A673 (cell line): ENCODE measurements at regions not wholly inside any gene's neighbourhood (a gene's known extent, or its start where the extent isn't known, plus 50 kb on each side); places are given as distances from the start of the nearest gene placed in this dataset.

Experiments
- BruUV-seq: library from RNA; stranded (reverse); fragments of 400-500 nt; replicated peaks from 2 replicates; lab custom pipeline; 2021; lab: Mats Ljungman, UMichigan
- CTCF ChIA-PET: fragments of 300-600 bp; sonication (Branson Sonifier 250); formaldehyde crosslinking; loops from one replicate; lab custom pipeline; 2022; ENCODE audit warnings: antibody characterized with exemption; lab: Charles Lee
- POLR2A ChIA-PET: fragments of 300-600 bp; sonication (Branson Sonifier 250); formaldehyde crosslinking; loops from one replicate; lab custom pipeline; 2022; ENCODE audit warnings: antibody characterized with exemption; ENCODE audit not compliant: low non-redundant PET; lab: Charles Lee
- DNase-seq: peaks from one replicate; pipeline ENCODE4 v3.0.0-alpha.2; 2015; ENCODE audit warnings: low spot score
- H3K27ac ChIP-seq: fragments of 200-600 bp; sonication (generic); 2 replicates; pipeline ENCODE4 v1.5.1; 2016; ENCODE audit warnings: mixed run types, low read depth, mild to moderate bottlenecking, mixed read lengths, antibody characterized with exemption, low read length; ENCODE audit not compliant: poor library complexity, severe bottlenecking
- H3K27me3 ChIP-seq: fragments of 200-600 bp; sonication (generic); replicated peaks from 2 replicates; pipeline ENCODE4 v1.6.1; 2017; ENCODE audit warnings: mixed run types, low read depth, mild to moderate bottlenecking, mixed read lengths, antibody characterized with exemption, low read length; ENCODE audit not compliant: insufficient read depth, poor library complexity
- H3K36me3 ChIP-seq: fragments of 200-600 bp; sonication (generic); 2 replicates; pipeline ENCODE4 v1.6.1; 2016; ENCODE audit warnings: mixed run types, mild to moderate bottlenecking, mixed read lengths, antibody characterized with exemption, low read length; ENCODE audit not compliant: insufficient read depth, poor library complexity, severe bottlenecking
- H3K4me1 ChIP-seq: fragments of 200-600 bp; sonication (generic); 2 replicates; pipeline ENCODE4 v1.6.1; 2017; ENCODE audit warnings: mixed run types, mild to moderate bottlenecking, mixed read lengths, antibody characterized with exemption, low read length; ENCODE audit not compliant: insufficient read depth, poor library complexity, severe bottlenecking
- H3K4me3 ChIP-seq: fragments of 200-600 bp; sonication (generic); 2 replicates; pipeline ENCODE4 v1.5.1; 2016; ENCODE audit warnings: low read depth, mixed run types, mild to moderate bottlenecking, mixed read lengths, low read length; ENCODE audit not compliant: poor library complexity, severe bottlenecking
- H3K9me3 ChIP-seq: fragments of 200-600 bp; sonication (generic); 2 replicates; pipeline ENCODE4 v1.6.1; 2016; ENCODE audit warnings: mixed run types, low read depth, mild to moderate bottlenecking, mixed read lengths, antibody characterized with exemption, low read length; ENCODE audit not compliant: poor library complexity, severe bottlenecking
- EZH2 ChIP-seq: fragments of 200-600 bp; sonication (generic); IDR thresholded peaks from 2 replicates; pipeline ENCODE4 v1.6.1; 2017; ENCODE audit warnings: borderline replicate concordance, low read depth, mild to moderate bottlenecking, mixed read lengths, antibody characterized with exemption, low read length; ENCODE audit not compliant: poor library complexity, severe bottlenecking
- intact Hi-C: fragments of 100-400 bp; cut with micrococcal nuclease; formaldehyde crosslinking; loops from one replicate; pipeline ENCODE4 v1.10.0; 2022; ENCODE audit not compliant: unreplicated experiment
- TF ChIP-seq, protein P1 (sequence below): fragments of 300-800, 200-600 bp; sonication (generic); conservative IDR thresholded peaks from 2 replicates; pipeline ENCODE4 v1.5.1; 2017; ENCODE audit warnings: low read depth, mild to moderate bottlenecking, antibody characterized with exemption, low read length, moderate library complexity, mixed read lengths

DNA sequence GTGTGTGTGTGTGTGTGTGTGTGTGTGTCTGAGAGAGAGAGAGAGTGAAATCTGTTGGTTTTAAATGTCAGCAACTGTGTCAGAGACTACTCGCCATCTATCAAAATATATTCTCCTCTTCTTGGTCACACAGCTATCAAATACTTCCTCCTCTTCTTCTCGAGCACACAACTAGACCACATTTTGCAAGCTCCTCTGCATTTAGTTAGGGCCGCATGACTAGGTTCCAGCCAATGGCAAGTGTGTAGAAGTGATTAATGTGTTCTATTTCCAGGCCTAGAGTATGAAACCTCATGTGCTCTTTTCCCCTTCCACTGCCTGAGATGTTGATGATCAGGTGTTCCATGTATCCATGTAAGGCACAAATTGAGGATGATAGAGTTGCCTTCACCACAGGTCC lies 278.5 kb upstream of the MARCKS start:
- DNase-seq = no peak
- no peaks in the 10 kb centered on the region for H3K27me3 ChIP-seq
- H3K36me3 ChIP-seq = no peaks in the 10 kb centered on the region
- TF ChIP-seq, protein P1, sequence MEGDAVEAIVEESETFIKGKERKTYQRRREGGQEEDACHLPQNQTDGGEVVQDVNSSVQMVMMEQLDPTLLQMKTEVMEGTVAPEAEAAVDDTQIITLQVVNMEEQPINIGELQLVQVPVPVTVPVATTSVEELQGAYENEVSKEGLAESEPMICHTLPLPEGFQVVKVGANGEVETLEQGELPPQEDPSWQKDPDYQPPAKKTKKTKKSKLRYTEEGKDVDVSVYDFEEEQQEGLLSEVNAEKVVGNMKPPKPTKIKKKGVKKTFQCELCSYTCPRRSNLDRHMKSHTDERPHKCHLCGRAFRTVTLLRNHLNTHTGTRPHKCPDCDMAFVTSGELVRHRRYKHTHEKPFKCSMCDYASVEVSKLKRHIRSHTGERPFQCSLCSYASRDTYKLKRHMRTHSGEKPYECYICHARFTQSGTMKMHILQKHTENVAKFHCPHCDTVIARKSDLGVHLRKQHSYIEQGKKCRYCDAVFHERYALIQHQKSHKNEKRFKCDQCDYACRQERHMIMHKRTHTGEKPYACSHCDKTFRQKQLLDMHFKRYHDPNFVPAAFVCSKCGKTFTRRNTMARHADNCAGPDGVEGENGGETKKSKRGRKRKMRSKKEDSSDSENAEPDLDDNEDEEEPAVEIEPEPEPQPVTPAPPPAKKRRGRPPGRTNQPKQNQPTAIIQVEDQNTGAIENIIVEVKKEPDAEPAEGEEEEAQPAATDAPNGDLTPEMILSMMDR = no peak
- no peak for TF ChIP-seq EZH2
- POLR2A ChIA-PET = interaction anchor here (0.6 kb wide), 1 partner anchor 208 kb away, joined by 4 read pairs; no protein-coding TSS in a partner anchor
- H3K4me3 ChIP-seq = no peak overlapping the region
- CTCF ChIA-PET = no interaction called here
- no peaks in the 10 kb centered on the region for H3K9me3 ChIP-seq
- intact Hi-C loops = no loop called here
- H3K27ac ChIP-seq = no peak overlapping the region
- no peaks in the 10 kb centered on the region for H3K4me1 ChIP-seq
- no TSS peak for BruUV-seq

DNA sequence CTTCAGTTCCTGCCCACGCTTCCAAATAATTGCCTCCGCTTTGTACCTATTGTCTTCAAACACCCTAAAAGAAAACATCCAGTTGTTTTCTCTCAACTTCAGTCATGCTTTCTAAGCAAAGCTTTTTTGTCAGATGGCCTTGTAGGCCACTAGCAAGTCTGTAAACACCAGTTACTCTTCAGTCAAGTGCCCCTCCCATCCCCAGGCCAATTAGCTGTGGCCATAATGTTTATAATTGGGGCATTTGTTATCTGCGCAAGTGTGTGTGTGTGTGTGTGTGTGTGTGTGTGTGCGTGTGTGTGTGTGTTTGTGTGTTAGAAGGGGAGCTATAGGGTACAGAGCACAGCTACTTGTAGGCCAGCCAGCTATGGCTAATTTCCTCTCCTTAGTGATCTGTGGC lies 272.4 kb upstream of the MARCKS start:
- intact Hi-C loops = no loop called here
- H3K4me3 ChIP-seq = no peak overlapping the region
- H3K4me1 ChIP-seq = peaks cover 11% of the 10 kb centered on the region
- ChIA-PET CTCF (no interaction called here), POLR2A (no interaction called here)
- BruUV-seq = no TSS peak
- TF ChIP-seq EZH2 = no peak
- TF ChIP-seq, protein P1 = no peak
- no peak for DNase-seq
- no peaks in the 10 kb centered on the region for H3K9me3 ChIP-seq
- no peaks in the 10 kb centered on the region for H3K36me3 ChIP-seq
- H3K27ac ChIP-seq = no peak overlapping the region
- no peaks in the 10 kb centered on the region for H3K27me3 ChIP-seq

DNA sequence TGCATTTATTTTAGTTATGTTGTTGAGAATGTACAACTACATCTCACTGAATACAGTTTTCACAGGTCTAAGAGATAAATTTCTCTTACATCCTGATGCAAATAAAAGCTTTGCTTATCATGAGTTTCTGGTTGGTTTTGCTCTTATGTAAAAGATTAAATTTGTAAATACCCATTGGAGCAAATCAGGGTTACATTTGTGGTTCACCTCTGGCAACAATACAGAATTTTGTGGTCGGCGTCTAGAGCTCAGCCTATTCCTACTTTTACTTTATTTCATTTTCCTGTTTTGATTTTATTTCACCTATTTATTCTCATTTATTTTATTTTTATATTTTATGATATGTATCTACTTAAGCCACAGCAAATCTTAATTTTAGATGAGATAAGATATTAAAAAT lies 271.9 kb upstream of the MARCKS start:
- intact Hi-C loops = no loop called here
- no peak for DNase-seq
- no peak overlapping the region for H3K4me3 ChIP-seq
- peaks cover 11% of the 10 kb centered on the region for H3K4me1 ChIP-seq
- ChIA-PET POLR2A (no interaction called here), CTCF (no interaction called here)
- H3K27ac ChIP-seq = no peak overlapping the region
- no peak for TF ChIP-seq EZH2
- TF ChIP-seq, protein P1 = no peak
- BruUV-seq = no TSS peak
- no peaks in the 10 kb centered on the region for H3K27me3 ChIP-seq
- no peaks in the 10 kb centered on the region for H3K36me3 ChIP-seq
- no peaks in the 10 kb centered on the region for H3K9me3 ChIP-seq
